ENCODE measurements at regions not wholly inside any gene's neighbourhood (a gene's known extent, or its start where the extent isn't known, plus 50 kb on each side); places are given as distances from the start of the nearest gene placed in this dataset.

DNA sequence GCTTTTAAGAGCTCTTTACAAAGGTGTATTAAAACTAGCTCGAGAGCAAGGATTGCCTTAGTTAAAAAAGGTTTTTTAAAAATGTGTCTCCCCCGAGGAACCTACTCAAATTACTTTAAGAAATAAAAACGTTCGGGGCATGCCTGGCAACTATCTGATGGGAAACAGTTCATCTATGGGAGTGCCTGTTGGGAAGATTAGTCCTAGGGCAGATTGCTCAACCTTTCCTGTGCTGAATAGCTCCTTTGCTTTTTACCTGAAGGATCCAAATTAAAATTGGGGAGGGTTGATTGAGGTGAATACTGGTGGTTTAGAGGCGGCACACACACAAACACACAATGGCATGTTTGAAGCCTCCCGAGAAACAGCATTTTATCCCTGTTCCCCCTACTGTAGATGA, 541.4 kb upstream of the ATP2B1 start:
- Histone ChIP-seq H3K79me2 (ENCODE audit: control insufficient read depth, insufficient read depth, low read length) (no peaks in the 10 kb centered on the region), H3K27me3 (replicated peaks in 1 of 2; ENCODE audit: control insufficient read depth in 2 of 2, insufficient read depth in 2 of 2, low read length in 1 of 2) (no peaks in the 10 kb centered on the region), H3K4me3 (no peak overlapping the region), H3K27ac (ENCODE audit: control insufficient read depth, insufficient read depth) (no peak overlapping the region), H3K4me2 (ENCODE audit: control insufficient read depth, insufficient read depth) (no peak overlapping the region), H2AFZ (ENCODE audit: control insufficient read depth, low read depth, low read length) (no peak overlapping the region), H3K9ac (ENCODE audit: control insufficient read depth, insufficient read depth, low read length) (no peak overlapping the region), H4K20me1 (ENCODE audit: control insufficient read depth, insufficient read depth) (no peaks in the 10 kb centered on the region), H3K9me3 (replicated peaks; ENCODE audit: control insufficient read depth, insufficient read depth, low read length) (no peaks in the 10 kb centered on the region; the same call in 2 of the 3 replicates), H3K4me1 (ENCODE audit: control insufficient read depth, insufficient read depth, low read length) (peaks cover 5% of the 10 kb centered on the region; the same call in 1 of the 2 replicates), H3K36me3 (ENCODE audit: control insufficient read depth in 2 of 2, insufficient read depth in 2 of 2, low read length in 1 of 2) (no peaks in the 10 kb centered on the region)
- intact Hi-C loops (cut with micrococcal nuclease; ENCODE audit: unreplicated experiment) (loop anchor here (5.0 kb wide), 2 partner anchors 148 to 543 kb away; partner anchors contain the start of gene ATP2B1), in situ Hi-C loops (cut with MboI) (loop anchor here (10.0 kb wide), 1 partner anchor 705 kb away; no protein-coding TSS in a partner anchor)
- SMC1A ChIA-PET (ENCODE audit: uncharacterized antibody, unreplicated experiment) = interaction anchor here (1.2 to 1.7 kb wide), 2 partner anchors 37 to 47 kb away, joined by 3 to 4 read pairs; no protein-coding TSS in a partner anchor
- POLR2A ChIA-PET = no interaction called here
- ATAC-seq (no peak), DNase-seq (ENCODE audit: low read depth, low spot score) (no peak), FAIRE-seq (no peak)
- 71% methylated on average over 6 of the region's 6 CpGs for WGBS (ENCODE audit: insufficient coverage, insufficient replicate concordance, low lambda C conversion rate, missing lambda C conversion rate)
- no peak for TF ChIP-seq LARP7 (IDR thresholded peaks at IDR 0.05)
- TF ChIP-seq, protein P1, sequence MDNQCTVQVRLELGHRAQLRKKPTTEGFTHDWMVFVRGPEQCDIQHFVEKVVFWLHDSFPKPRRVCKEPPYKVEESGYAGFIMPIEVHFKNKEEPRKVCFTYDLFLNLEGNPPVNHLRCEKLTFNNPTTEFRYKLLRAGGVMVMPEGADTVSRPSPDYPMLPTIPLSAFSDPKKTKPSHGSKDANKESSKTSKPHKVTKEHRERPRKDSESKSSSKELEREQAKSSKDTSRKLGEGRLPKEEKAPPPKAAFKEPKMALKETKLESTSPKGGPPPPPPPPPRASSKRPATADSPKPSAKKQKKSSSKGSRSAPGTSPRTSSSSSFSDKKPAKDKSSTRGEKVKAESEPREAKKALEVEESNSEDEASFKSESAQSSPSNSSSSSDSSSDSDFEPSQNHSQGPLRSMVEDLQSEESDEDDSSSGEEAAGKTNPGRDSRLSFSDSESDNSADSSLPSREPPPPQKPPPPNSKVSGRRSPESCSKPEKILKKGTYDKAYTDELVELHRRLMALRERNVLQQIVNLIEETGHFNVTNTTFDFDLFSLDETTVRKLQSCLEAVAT (IDR thresholded peaks at IDR 0.05) = no peak
- no peak for TF ChIP-seq NR2C1 (IDR thresholded peaks at IDR 0.05)
- no peak for TF ChIP-seq MEF2B (IDR thresholded peaks at IDR 0.05; ENCODE audit: partially characterized antibody, poor library complexity, severe bottlenecking)
- TF ChIP-seq RB1 (IDR thresholded peaks at IDR 0.05; ENCODE audit: borderline replicate concordance) = no peak
- RAD21 ChIA-PET (ENCODE audit: unreplicated experiment) = no interaction called here
- CTCF ChIA-PET = interaction anchor here (1.6 kb wide), 1 partner anchor 707 kb away, joined by 6 read pairs; no protein-coding TSS in a partner anchor
- BruUV-seq (replicated peaks) = no TSS peak

DNA sequence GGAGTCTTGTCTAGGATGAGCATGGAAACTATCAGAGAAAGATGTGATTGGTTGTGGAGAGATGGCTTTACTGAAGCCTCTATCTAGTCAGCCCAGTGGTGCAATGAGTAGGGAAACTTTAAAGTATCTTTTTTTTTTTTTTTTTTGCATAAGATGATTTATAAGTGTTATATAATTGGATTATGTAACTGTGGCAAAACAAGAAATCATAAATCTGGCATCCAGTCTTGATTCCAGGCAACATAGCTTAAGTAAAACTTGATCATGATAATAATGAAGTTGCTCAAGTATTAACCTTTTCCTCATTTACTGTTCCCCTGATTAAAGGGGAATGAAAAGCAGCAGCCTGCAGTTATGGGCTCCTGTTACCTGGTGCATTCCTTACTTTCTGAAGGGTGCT, 538.0 kb upstream of the ATP2B1 start:
- no peaks in the 10 kb centered on the region for H4K20me1 ChIP-seq (ENCODE audit: control insufficient read depth, insufficient read depth)
- H3K27me3 ChIP-seq (replicated peaks in 1 of 2; ENCODE audit: control insufficient read depth in 2 of 2, insufficient read depth in 2 of 2, low read length in 1 of 2) = no peaks in the 10 kb centered on the region; a peak in 1 of 4 replicates
- ChIA-PET POLR2A (no interaction called here), SMC1A (ENCODE audit: uncharacterized antibody, unreplicated experiment) (no interaction called here), RAD21 (ENCODE audit: unreplicated experiment) (no interaction called here), CTCF (interaction anchor here (1.7 kb wide), 1 partner anchor 704 kb away, joined by 4 read pairs; no protein-coding TSS in a partner anchor)
- no peak overlapping the region for H3K4me3 ChIP-seq
- no TSS peak for BruUV-seq (replicated peaks)
- no peaks in the 10 kb centered on the region for H3K4me1 ChIP-seq (ENCODE audit: control insufficient read depth, insufficient read depth, low read length)
- H3K9ac ChIP-seq (ENCODE audit: control insufficient read depth, insufficient read depth, low read length) = no peak overlapping the region
- FAIRE-seq (no peak), DNase-seq (ENCODE audit: low read depth, low spot score) (no peak), ATAC-seq (no peak)
- H3K79me2 ChIP-seq (ENCODE audit: control insufficient read depth, insufficient read depth, low read length) = no peaks in the 10 kb centered on the region
- no peaks in the 10 kb centered on the region; the same call in 2 of the 3 replicates for H3K9me3 ChIP-seq (replicated peaks; ENCODE audit: control insufficient read depth, insufficient read depth, low read length)
- in situ Hi-C loops (cut with MboI) (no loop called here), intact Hi-C loops (cut with micrococcal nuclease; ENCODE audit: unreplicated experiment) (no loop called here)
- H3K36me3 ChIP-seq (ENCODE audit: control insufficient read depth in 2 of 2, insufficient read depth in 2 of 2, low read length in 1 of 2) = no peaks in the 10 kb centered on the region
- no peak overlapping the region for H3K4me2 ChIP-seq (ENCODE audit: control insufficient read depth, insufficient read depth)
- H2AFZ ChIP-seq (ENCODE audit: control insufficient read depth, low read depth, low read length) = no peak overlapping the region
- no peak overlapping the region for H3K27ac ChIP-seq (ENCODE audit: control insufficient read depth, insufficient read depth)
- TF ChIP-seq HDGF (IDR thresholded peaks at IDR 0.05) (no peak), RCOR1 (conservative IDR thresholded peaks at IDR 0.05; ENCODE audit: low read depth, low read length) (no peak), BACH1 (IDR thresholded peaks at IDR 0.05; ENCODE audit: borderline replicate concordance) (no peak), HDAC6 (IDR thresholded peaks at IDR 0.05; ENCODE audit: unreplicated experiment) (no peak), CBFB (IDR thresholded peaks at IDR 0.05; ENCODE audit: low read depth) (no peak), ZSCAN29 (IDR thresholded peaks at IDR 0.05) (no peak), CBX3 (IDR thresholded peaks at IDR 0.05; ENCODE audit: borderline replicate concordance, low read depth) (no peak), FOS (IDR thresholded peaks at IDR 0.05; ENCODE audit: borderline replicate concordance, extremely low read depth, insufficient read length) (no peak), YBX1 (IDR thresholded peaks at IDR 0.05) (no peak)
- TF ChIP-seq, protein P2, sequence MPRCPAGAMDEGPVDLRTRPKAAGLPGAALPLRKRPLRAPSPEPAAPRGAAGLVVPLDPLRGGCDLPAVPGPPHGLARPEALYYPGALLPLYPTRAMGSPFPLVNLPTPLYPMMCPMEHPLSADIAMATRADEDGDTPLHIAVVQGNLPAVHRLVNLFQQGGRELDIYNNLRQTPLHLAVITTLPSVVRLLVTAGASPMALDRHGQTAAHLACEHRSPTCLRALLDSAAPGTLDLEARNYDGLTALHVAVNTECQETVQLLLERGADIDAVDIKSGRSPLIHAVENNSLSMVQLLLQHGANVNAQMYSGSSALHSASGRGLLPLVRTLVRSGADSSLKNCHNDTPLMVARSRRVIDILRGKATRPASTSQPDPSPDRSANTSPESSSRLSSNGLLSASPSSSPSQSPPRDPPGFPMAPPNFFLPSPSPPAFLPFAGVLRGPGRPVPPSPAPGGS (IDR thresholded peaks at IDR 0.05; ENCODE audit: borderline replicate concordance, insufficient read depth, low read depth, low read length, poor library complexity, severe bottlenecking) = no peak
- TF ChIP-seq, protein P3, sequence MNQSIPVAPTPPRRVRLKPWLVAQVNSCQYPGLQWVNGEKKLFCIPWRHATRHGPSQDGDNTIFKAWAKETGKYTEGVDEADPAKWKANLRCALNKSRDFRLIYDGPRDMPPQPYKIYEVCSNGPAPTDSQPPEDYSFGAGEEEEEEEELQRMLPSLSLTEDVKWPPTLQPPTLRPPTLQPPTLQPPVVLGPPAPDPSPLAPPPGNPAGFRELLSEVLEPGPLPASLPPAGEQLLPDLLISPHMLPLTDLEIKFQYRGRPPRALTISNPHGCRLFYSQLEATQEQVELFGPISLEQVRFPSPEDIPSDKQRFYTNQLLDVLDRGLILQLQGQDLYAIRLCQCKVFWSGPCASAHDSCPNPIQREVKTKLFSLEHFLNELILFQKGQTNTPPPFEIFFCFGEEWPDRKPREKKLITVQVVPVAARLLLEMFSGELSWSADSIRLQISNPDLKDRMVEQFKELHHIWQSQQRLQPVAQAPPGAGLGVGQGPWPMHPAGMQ (IDR thresholded peaks at IDR 0.05; ENCODE audit: borderline replicate concordance) = no peak

Measured in GM12878 (cell line).